GM23338 (cell line): ENCODE measurements at regions not wholly inside any gene's neighbourhood (a gene's known extent, or its start where the extent isn't known, plus 50 kb on each side); places are given as distances from the start of the nearest gene placed in this dataset.

Source experiments
- CREB1 ChIP-seq: fragments of 250-450 bp; sonication (Bioruptor Pico); IDR thresholded peaks from 2 replicates; pipeline ENCODE4 v1.5.0; 2020; ENCODE audit warnings: low read depth, mild to moderate bottlenecking, moderate library complexity
- EZH2 ChIP-seq: fragments of 200-600 bp; sonication (generic); IDR thresholded peaks from one replicate; pipeline ENCODE4 v1.8.0; 2017; ENCODE audit warnings: antibody characterized with exemption, mild to moderate bottlenecking, low read depth; ENCODE audit not compliant: unreplicated experiment
- EZH2phosphoT487 ChIP-seq: fragments of 200-600 bp; sonication (generic); IDR thresholded peaks from one replicate; pipeline ENCODE4 v1.8.1; 2018; ENCODE audit warnings: antibody characterized with exemption; ENCODE audit not compliant: unreplicated experiment
- JUNB ChIP-seq: IDR thresholded peaks from one replicate; pipeline ENCODE4 v1.6.1; 2016; ENCODE audit warnings: antibody characterized with exemption; ENCODE audit not compliant: unreplicated experiment
- POLR2AphosphoS5 ChIP-seq: IDR thresholded peaks from 2 replicates; pipeline ENCODE4 v1.6.1; 2016; ENCODE audit warnings: antibody characterized with exemption, low read depth
- STAT1 ChIP-seq: IDR thresholded peaks from one replicate; pipeline ENCODE4 v1.6.1; 2016; ENCODE audit warnings: antibody characterized with exemption; ENCODE audit not compliant: unreplicated experiment
- ZNF331 ChIP-seq: fragments of 250-450 bp; sonication (Bioruptor Pico); IDR thresholded peaks from 2 replicates; pipeline ENCODE4 v1.5.0; 2020; ENCODE audit warnings: low read depth, mild to moderate bottlenecking, moderate library complexity
- TF ChIP-seq, protein P1 (sequence below), 2 experiments: fragments of 200-600 bp in 1 of 2; sonication (generic) in 1 of 2; conservative IDR thresholded peaks; 2 replicates each; pipeline versions ENCODE4 v1.5.1 to v1.6.1; 2016 to 2017; ENCODE audit warnings: antibody characterized with exemption in 2 of 2, low read depth in 2 of 2, mild to moderate bottlenecking in 2 of 2, moderate library complexity in 1 of 2
- TF ChIP-seq, protein P2 (sequence below): IDR thresholded peaks from one replicate; pipeline ENCODE4 v1.6.1; 2018; ENCODE audit warnings: antibody characterized with exemption; ENCODE audit not compliant: unreplicated experiment
- TF ChIP-seq, protein P3 (sequence below): IDR thresholded peaks from 2 replicates; pipeline ENCODE4 v1.6.1; 2016; ENCODE audit warnings: antibody characterized with exemption

DNA sequence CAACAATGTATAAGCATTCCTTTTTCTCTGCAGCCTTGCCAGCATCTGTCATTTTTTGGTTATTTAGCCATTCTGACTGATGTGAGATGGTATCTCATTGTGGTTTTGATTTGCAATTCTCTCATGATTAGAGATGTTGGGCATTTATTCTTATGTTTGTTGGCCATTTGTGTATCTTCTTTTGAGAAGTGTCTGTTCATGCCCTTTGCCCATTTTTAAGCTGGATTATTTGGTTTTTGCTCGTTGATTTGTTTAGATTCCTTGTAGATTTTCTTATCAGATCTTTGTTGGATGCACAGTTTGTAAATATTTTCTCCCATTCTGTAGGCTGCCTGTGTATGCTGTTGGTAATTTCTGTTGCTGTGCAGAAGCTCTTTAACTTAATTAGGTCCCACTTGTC lies 259.6 kb upstream of the SESN3 start:
- no peak for TF ChIP-seq EZH2phosphoT487
- TF ChIP-seq, protein P1, sequence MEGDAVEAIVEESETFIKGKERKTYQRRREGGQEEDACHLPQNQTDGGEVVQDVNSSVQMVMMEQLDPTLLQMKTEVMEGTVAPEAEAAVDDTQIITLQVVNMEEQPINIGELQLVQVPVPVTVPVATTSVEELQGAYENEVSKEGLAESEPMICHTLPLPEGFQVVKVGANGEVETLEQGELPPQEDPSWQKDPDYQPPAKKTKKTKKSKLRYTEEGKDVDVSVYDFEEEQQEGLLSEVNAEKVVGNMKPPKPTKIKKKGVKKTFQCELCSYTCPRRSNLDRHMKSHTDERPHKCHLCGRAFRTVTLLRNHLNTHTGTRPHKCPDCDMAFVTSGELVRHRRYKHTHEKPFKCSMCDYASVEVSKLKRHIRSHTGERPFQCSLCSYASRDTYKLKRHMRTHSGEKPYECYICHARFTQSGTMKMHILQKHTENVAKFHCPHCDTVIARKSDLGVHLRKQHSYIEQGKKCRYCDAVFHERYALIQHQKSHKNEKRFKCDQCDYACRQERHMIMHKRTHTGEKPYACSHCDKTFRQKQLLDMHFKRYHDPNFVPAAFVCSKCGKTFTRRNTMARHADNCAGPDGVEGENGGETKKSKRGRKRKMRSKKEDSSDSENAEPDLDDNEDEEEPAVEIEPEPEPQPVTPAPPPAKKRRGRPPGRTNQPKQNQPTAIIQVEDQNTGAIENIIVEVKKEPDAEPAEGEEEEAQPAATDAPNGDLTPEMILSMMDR (conservative IDR thresholded peaks at IDR 0.05; ENCODE audit: low read depth in 2 of 2): no peak
- TF ChIP-seq EZH2: no peak
- TF ChIP-seq JUNB: no peak
- TF ChIP-seq, protein P2, sequence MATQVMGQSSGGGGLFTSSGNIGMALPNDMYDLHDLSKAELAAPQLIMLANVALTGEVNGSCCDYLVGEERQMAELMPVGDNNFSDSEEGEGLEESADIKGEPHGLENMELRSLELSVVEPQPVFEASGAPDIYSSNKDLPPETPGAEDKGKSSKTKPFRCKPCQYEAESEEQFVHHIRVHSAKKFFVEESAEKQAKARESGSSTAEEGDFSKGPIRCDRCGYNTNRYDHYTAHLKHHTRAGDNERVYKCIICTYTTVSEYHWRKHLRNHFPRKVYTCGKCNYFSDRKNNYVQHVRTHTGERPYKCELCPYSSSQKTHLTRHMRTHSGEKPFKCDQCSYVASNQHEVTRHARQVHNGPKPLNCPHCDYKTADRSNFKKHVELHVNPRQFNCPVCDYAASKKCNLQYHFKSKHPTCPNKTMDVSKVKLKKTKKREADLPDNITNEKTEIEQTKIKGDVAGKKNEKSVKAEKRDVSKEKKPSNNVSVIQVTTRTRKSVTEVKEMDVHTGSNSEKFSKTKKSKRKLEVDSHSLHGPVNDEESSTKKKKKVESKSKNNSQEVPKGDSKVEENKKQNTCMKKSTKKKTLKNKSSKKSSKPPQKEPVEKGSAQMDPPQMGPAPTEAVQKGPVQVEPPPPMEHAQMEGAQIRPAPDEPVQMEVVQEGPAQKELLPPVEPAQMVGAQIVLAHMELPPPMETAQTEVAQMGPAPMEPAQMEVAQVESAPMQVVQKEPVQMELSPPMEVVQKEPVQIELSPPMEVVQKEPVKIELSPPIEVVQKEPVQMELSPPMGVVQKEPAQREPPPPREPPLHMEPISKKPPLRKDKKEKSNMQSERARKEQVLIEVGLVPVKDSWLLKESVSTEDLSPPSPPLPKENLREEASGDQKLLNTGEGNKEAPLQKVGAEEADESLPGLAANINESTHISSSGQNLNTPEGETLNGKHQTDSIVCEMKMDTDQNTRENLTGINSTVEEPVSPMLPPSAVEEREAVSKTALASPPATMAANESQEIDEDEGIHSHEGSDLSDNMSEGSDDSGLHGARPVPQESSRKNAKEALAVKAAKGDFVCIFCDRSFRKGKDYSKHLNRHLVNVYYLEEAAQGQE: no peak
- TF ChIP-seq POLR2AphosphoS5: no peak
- TF ChIP-seq, protein P3, sequence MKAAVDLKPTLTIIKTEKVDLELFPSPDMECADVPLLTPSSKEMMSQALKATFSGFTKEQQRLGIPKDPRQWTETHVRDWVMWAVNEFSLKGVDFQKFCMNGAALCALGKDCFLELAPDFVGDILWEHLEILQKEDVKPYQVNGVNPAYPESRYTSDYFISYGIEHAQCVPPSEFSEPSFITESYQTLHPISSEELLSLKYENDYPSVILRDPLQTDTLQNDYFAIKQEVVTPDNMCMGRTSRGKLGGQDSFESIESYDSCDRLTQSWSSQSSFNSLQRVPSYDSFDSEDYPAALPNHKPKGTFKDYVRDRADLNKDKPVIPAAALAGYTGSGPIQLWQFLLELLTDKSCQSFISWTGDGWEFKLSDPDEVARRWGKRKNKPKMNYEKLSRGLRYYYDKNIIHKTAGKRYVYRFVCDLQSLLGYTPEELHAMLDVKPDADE: no peak
- TF ChIP-seq CREB1 (CRISPR knock-in tag): no peak
- no peak for TF ChIP-seq ZNF331 (CRISPR knock-in tag)
- TF ChIP-seq STAT1: no peak
